ENCODE measurements at regions not wholly inside any gene's neighbourhood (a gene's known extent, or its start where the extent isn't known, plus 50 kb on each side); places are given as distances from the start of the nearest gene placed in this dataset.

- TF ChIP-seq SP1 (IDR thresholded peaks at IDR 0.05) (no peak), FOXK2 (IDR thresholded peaks at IDR 0.05) (no peak), ELF4 (IDR thresholded peaks at IDR 0.05) (no peak), NFRKB (IDR thresholded peaks at IDR 0.05) (no peak), FOXA1 (IDR thresholded peaks at IDR 0.05) (no peak), TARDBP (IDR thresholded peaks at IDR 0.05) (no peak), ZNF384 (IDR thresholded peaks at IDR 0.05) (no peak; the same call in 1 of the 2 replicates), BHLHE40 (IDR thresholded peaks at IDR 0.05; ENCODE audit: borderline replicate concordance) (no peak), FOXM1 (IDR thresholded peaks at IDR 0.05; ENCODE audit: borderline replicate concordance) (no peak), CTBP1 (IDR thresholded peaks at IDR 0.05; ENCODE audit: borderline replicate concordance) (no peak), SUZ12 (IDR thresholded peaks at IDR 0.05) (no peak), HDGF (IDR thresholded peaks at IDR 0.05; ENCODE audit: borderline replicate concordance) (no peak), PKNOX1 (IDR thresholded peaks at IDR 0.05) (no peak), L3MBTL2 (conservative IDR thresholded peaks at IDR 0.05) (no peak)
Observed at GRCh38 chr22:23377767-23378166, 197.5 kb downstream of the BCR start.
